ENCODE measurements at regions not wholly inside any gene's neighbourhood (a gene's known extent, or its start where the extent isn't known, plus 50 kb on each side); places are given as distances from the start of the nearest gene placed in this dataset.

- H2AFZ ChIP-seq (ENCODE audit: low read depth, low read length) = no peak overlapping the region
- H3K79me2 ChIP-seq (replicated peaks; ENCODE audit: insufficient read depth, low read length) = no peaks in the 10 kb centered on the region
- H3K9me2 ChIP-seq (ENCODE audit: insufficient read depth, low read length) = no peaks in the 10 kb centered on the region
- H3K27me3 ChIP-seq (ENCODE audit: insufficient read depth, low read depth, low read length) = no peaks in the 10 kb centered on the region
- no peak for TF ChIP-seq SMC3 (conservative IDR thresholded peaks at IDR 0.05; ENCODE audit: poor library complexity)
- TF ChIP-seq TAF1 (IDR thresholded peaks at IDR 0.05; ENCODE audit: low read depth) = no peak
- no peak for TF ChIP-seq EZH2 (IDR thresholded peaks at IDR 0.05; ENCODE audit: borderline replicate concordance, insufficient read depth, low read length, poor library complexity, severe bottlenecking)
- no peak for TF ChIP-seq RAD21 (conservative IDR thresholded peaks at IDR 0.05)
- no peak for TF ChIP-seq MXI1 (conservative IDR thresholded peaks at IDR 0.05; ENCODE audit: poor library complexity, severe bottlenecking)
- TF ChIP-seq EP300 (conservative IDR thresholded peaks at IDR 0.05; ENCODE audit: poor library complexity, severe bottlenecking) = no peak
- no peak for TF ChIP-seq POLR2AphosphoS5 (IDR thresholded peaks at IDR 0.05)
- TF ChIP-seq CTCF (IDR thresholded peaks at IDR 0.05; ENCODE audit: poor library complexity, severe bottlenecking) = no peak
- TF ChIP-seq, protein P1, sequence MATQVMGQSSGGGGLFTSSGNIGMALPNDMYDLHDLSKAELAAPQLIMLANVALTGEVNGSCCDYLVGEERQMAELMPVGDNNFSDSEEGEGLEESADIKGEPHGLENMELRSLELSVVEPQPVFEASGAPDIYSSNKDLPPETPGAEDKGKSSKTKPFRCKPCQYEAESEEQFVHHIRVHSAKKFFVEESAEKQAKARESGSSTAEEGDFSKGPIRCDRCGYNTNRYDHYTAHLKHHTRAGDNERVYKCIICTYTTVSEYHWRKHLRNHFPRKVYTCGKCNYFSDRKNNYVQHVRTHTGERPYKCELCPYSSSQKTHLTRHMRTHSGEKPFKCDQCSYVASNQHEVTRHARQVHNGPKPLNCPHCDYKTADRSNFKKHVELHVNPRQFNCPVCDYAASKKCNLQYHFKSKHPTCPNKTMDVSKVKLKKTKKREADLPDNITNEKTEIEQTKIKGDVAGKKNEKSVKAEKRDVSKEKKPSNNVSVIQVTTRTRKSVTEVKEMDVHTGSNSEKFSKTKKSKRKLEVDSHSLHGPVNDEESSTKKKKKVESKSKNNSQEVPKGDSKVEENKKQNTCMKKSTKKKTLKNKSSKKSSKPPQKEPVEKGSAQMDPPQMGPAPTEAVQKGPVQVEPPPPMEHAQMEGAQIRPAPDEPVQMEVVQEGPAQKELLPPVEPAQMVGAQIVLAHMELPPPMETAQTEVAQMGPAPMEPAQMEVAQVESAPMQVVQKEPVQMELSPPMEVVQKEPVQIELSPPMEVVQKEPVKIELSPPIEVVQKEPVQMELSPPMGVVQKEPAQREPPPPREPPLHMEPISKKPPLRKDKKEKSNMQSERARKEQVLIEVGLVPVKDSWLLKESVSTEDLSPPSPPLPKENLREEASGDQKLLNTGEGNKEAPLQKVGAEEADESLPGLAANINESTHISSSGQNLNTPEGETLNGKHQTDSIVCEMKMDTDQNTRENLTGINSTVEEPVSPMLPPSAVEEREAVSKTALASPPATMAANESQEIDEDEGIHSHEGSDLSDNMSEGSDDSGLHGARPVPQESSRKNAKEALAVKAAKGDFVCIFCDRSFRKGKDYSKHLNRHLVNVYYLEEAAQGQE (IDR thresholded peaks at IDR 0.05; ENCODE audit: borderline replicate concordance) = no peak
- no peak overlapping the region for H3K9ac ChIP-seq (ENCODE audit: low read length)
- no peaks in the 10 kb centered on the region for H3K9me3 ChIP-seq (ENCODE audit: low read length)
- H3K4me3 ChIP-seq (ENCODE audit: low read length) = no peak overlapping the region
- H3K4me2 ChIP-seq (ENCODE audit: low read length) = no peak overlapping the region
- H4K20me1 ChIP-seq (ENCODE audit: insufficient read depth) = no peaks in the 10 kb centered on the region
- no peak overlapping the region for H3K27ac ChIP-seq (ENCODE audit: low read length)
- no peaks in the 10 kb centered on the region for H3F3A ChIP-seq (ENCODE audit: insufficient read depth, low read length, poor library complexity, severe bottlenecking)
- H3K36me3 ChIP-seq (ENCODE audit: insufficient read depth, low read length) = no peaks in the 10 kb centered on the region
These were observed 89.8 kb upstream of the COL5A1 start for GRCh38 chr9:134551644-134552348.

GRCh38 chr9:134552349-134552990 lies 89.1 kb upstream of the COL5A1 start:
- Histone ChIP-seq H2AFZ (ENCODE audit: low read depth, low read length) (no peak overlapping the region), H3K79me2 (replicated peaks; ENCODE audit: insufficient read depth, low read length) (no peaks in the 10 kb centered on the region), H4K20me1 (ENCODE audit: insufficient read depth) (no peaks in the 10 kb centered on the region), H3K36me3 (ENCODE audit: insufficient read depth, low read length) (no peaks in the 10 kb centered on the region), H3F3A (ENCODE audit: insufficient read depth, low read length, poor library complexity, severe bottlenecking) (no peaks in the 10 kb centered on the region), H3K4me3 (ENCODE audit: low read length) (no peak overlapping the region), H3K27ac (ENCODE audit: low read length) (no peak overlapping the region), H3K9me2 (ENCODE audit: insufficient read depth, low read length) (no peaks in the 10 kb centered on the region), H3K9ac (ENCODE audit: low read length) (no peak overlapping the region), H3K9me3 (ENCODE audit: low read length) (no peaks in the 10 kb centered on the region), H3K27me3 (ENCODE audit: insufficient read depth, low read depth, low read length) (no peaks in the 10 kb centered on the region), H3K4me2 (ENCODE audit: low read length) (no peak overlapping the region)
- TF ChIP-seq MXI1 (conservative IDR thresholded peaks at IDR 0.05; ENCODE audit: poor library complexity, severe bottlenecking) (no peak), SMC3 (conservative IDR thresholded peaks at IDR 0.05; ENCODE audit: poor library complexity) (no peak), CTCF (IDR thresholded peaks at IDR 0.05; ENCODE audit: poor library complexity, severe bottlenecking) (no peak), EZH2 (IDR thresholded peaks at IDR 0.05; ENCODE audit: borderline replicate concordance, insufficient read depth, low read length, poor library complexity, severe bottlenecking) (no peak), TAF1 (IDR thresholded peaks at IDR 0.05; ENCODE audit: low read depth) (no peak), POLR2AphosphoS5 (IDR thresholded peaks at IDR 0.05) (no peak), EP300 (conservative IDR thresholded peaks at IDR 0.05; ENCODE audit: poor library complexity, severe bottlenecking) (no peak), RAD21 (conservative IDR thresholded peaks at IDR 0.05) (no peak)
- TF ChIP-seq, protein P1 (IDR thresholded peaks at IDR 0.05; ENCODE audit: borderline replicate concordance) = no peak
